ENCODE measurements at regions not wholly inside any gene's neighbourhood (a gene's known extent, or its start where the extent isn't known, plus 50 kb on each side); places are given as distances from the start of the nearest gene placed in this dataset.
"Not testable (repeated sequence)": the region's sequence is repeated elsewhere in the genome, so short reads cannot be mapped to it uniquely, and the experiment has no call there.

- Histone ChIP-seq H3K36me3 (ENCODE audit: control insufficient read depth in 2 of 2, insufficient read depth in 1 of 2, low read length in 2 of 2) (no peaks in the 10 kb centered on the region), H3K4me3 (ENCODE audit: low read depth, low read length) (no peak overlapping the region), H3K9me3 (ENCODE audit: control insufficient read depth, insufficient read depth, low read depth, low read length) (no peaks in the 10 kb centered on the region), H3K4me1 (ENCODE audit: control insufficient read depth, insufficient read depth, low read length) (no peaks in the 10 kb centered on the region), H3K27ac (ENCODE audit: extremely low read depth, low read depth, low read length) (no peak overlapping the region)
- no peak for TF ChIP-seq ZNF561 (tag by site-specific recombination; IDR thresholded peaks at IDR 0.05; ENCODE audit: borderline replicate concordance)
- no peak for TF ChIP-seq ZNF707 (tag by site-specific recombination; IDR thresholded peaks at IDR 0.05)
- no peak for TF ChIP-seq ZFP41 (tag by site-specific recombination; IDR thresholded peaks at IDR 0.05; ENCODE audit: borderline replicate concordance)
- TF ChIP-seq TRIM28 (IDR thresholded peaks at IDR 0.05; ENCODE audit: borderline replicate concordance, low read length), result no peak
- no peak for TF ChIP-seq KLF16 (tag by site-specific recombination; IDR thresholded peaks at IDR 0.05)
- no peak for TF ChIP-seq ZNF529 (tag by site-specific recombination; IDR thresholded peaks at IDR 0.05; ENCODE audit: insufficient replicate concordance)
- no peak for TF ChIP-seq GLI2 (tag by site-specific recombination; IDR thresholded peaks at IDR 0.05; ENCODE audit: borderline replicate concordance, low read depth)
- no peak for TF ChIP-seq HOXC10 (CRISPR knock-in tag; IDR thresholded peaks at IDR 0.05)
- TF ChIP-seq IKZF3 (tag by site-specific recombination; IDR thresholded peaks at IDR 0.05), result no peak
- no peak for TF ChIP-seq ZNF19 (tag by site-specific recombination; IDR thresholded peaks at IDR 0.05; ENCODE audit: low read depth)
- TF ChIP-seq ZBTB7A (tag by site-specific recombination; IDR thresholded peaks at IDR 0.05; ENCODE audit: low read depth), result no peak
- TF ChIP-seq HOXD13 (CRISPR knock-in tag; IDR thresholded peaks at IDR 0.05; ENCODE audit: borderline replicate concordance), result no peak
- TF ChIP-seq, protein P1, sequence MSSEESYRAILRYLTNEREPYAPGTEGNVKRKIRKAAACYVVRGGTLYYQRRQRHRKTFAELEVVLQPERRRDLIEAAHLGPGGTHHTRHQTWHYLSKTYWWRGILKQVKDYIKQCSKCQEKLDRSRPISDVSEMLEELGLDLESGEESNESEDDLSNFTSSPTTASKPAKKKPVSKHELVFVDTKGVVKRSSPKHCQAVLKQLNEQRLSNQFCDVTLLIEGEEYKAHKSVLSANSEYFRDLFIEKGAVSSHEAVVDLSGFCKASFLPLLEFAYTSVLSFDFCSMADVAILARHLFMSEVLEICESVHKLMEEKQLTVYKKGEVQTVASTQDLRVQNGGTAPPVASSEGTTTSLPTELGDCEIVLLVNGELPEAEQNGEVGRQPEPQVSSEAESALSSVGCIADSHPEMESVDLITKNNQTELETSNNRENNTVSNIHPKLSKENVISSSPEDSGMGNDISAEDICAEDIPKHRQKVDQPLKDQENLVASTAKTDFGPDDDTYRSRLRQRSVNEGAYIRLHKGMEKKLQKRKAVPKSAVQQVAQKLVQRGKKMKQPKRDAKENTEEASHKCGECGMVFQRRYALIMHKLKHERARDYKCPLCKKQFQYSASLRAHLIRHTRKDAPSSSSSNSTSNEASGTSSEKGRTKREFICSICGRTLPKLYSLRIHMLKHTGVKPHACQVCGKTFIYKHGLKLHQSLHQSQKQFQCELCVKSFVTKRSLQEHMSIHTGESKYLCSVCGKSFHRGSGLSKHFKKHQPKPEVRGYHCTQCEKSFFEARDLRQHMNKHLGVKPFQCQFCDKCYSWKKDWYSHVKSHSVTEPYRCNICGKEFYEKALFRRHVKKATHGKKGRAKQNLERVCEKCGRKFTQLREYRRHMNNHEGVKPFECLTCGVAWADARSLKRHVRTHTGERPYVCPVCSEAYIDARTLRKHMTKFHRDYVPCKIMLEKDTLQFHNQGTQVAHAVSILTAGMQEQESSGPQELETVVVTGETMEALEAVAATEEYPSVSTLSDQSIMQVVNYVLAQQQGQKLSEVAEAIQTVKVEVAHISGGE (tag by site-specific recombination; conservative IDR thresholded peaks at IDR 0.05; ENCODE audit: low read depth), result no peak
- no peak for TF ChIP-seq ZNF138 (tag by site-specific recombination; IDR thresholded peaks at IDR 0.05; ENCODE audit: borderline replicate concordance)
- ChIA-PET POLR2A (no interaction called here), CTCF (interaction anchor here (0.6 kb wide), 1 partner anchor 338 kb away, joined by 6 read pairs; no protein-coding TSS in a partner anchor)
Measured at GRCh38 chr2:83365476-83365875, 1093.6 kb downstream of the SUCLG1 start.

DNA sequence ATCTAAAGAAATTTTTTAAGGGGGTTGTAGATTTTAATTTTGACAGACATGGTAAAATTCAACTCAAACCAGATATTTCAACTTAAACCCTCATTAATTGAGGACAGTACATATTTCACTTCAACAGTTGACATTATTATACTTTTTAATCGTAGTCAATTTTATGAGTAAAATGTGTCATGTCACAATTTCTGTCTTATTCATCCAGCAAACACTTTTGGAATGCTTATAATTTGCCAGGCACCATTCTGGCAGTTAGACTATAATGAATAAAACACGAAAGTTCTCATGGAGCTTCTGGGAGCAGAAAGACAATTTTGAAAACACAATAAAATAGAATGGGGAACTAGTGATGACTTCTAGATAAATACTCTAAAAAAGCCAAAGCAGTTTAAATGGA, 1094.8 kb downstream of the SUCLG1 start:
- Histone ChIP-seq H3K27ac (ENCODE audit: extremely low read depth, low read depth, low read length) (no peak overlapping the region), H3K9me3 (ENCODE audit: control insufficient read depth, insufficient read depth, low read depth, low read length) (no peaks in the 10 kb centered on the region), H3K4me1 (ENCODE audit: control insufficient read depth, insufficient read depth, low read length) (no peaks in the 10 kb centered on the region), H3K36me3 (ENCODE audit: control insufficient read depth in 2 of 2, insufficient read depth in 1 of 2, low read length in 2 of 2) (no peaks in the 10 kb centered on the region), H3K4me3 (ENCODE audit: low read depth, low read length) (no peak overlapping the region)
- ChIA-PET POLR2A (no interaction called here), CTCF (no interaction called here)
- TF ChIP-seq ZNF596 (tag by site-specific recombination; IDR thresholded peaks at IDR 0.05), result no peak
- TF ChIP-seq ZNF580 (tag by site-specific recombination; IDR thresholded peaks at IDR 0.05), result no peak
- TF ChIP-seq ZNF501 (tag by site-specific recombination; IDR thresholded peaks at IDR 0.05), result no peak
- TF ChIP-seq SP3 (tag by site-specific recombination; IDR thresholded peaks at IDR 0.05), result no peak

- H3K36me3 ChIP-seq (ENCODE audit: control insufficient read depth in 2 of 2, insufficient read depth in 1 of 2, low read length in 2 of 2); H3K4me1 ChIP-seq (ENCODE audit: control insufficient read depth, insufficient read depth, low read length); H3K4me3 ChIP-seq (ENCODE audit: low read depth, low read length); CTCF ChIA-PET; POLR2A ChIA-PET; H3K27ac ChIP-seq (ENCODE audit: extremely low read depth, low read depth, low read length); H3K9me3 ChIP-seq (ENCODE audit: control insufficient read depth, insufficient read depth, low read depth, low read length): not testable (repeated sequence)
Measured at GRCh38 chr2:83363138-83363537, 1095.9 kb downstream of the SUCLG1 start.

Measured in HEK293 (cell line).